ENCODE measurements at regions not wholly inside any gene's neighbourhood (a gene's known extent, or its start where the extent isn't known, plus 50 kb on each side); places are given as distances from the start of the nearest gene placed in this dataset.
"Not testable (repeated sequence)": the region's sequence is repeated elsewhere in the genome, so short reads cannot be mapped to it uniquely, and the experiment has no call there.

GRCh38 chr6:167690931-167691330 lies 135.8 kb upstream of the AFDN start:
- POLR2A ChIA-PET: no interaction called here

DNA sequence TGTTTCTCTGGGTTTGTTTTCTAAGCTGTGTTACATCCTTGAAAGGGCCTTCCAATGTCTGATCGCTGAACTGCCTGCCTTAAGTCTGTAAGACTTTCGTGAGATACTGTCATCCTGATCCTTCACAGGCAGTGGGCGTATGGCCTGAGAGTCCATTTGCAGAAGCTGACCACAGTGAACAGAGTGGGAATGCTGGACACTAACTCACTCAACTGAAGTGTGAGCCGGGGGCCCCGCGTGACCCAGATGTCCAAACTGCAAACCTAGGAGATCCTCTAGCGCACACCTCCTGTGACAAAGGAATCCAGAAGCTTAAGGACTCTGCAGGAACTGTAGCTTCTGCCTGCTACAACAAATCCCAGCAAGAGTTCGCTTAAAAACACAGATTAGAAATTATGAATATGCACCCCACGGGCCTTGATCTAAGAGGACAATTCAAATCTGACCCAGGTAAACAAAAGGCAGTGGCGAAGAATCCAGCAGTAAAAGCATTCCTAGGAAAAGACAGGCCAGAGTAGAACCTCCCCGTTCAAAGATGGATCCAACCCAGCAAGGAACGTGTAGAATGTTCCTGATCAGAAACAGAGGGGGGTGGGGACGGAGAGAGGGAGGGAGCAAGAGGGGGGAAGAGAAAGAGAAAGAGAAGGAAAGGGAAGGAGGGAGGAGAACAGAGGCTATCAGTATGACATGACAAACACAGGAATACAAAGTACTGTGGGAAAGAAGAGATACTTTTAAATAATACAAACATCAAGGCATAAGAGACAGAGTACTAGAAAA lies 135.0 kb upstream of the AFDN start:
- no peaks in the 10 kb centered on the region for H3K36me3 ChIP-seq (ENCODE audit: control insufficient read depth, insufficient read depth, low read length)
- no peak overlapping the region for H3K4me3 ChIP-seq (ENCODE audit: low read depth, low read length)
- Mint-ChIP-seq H3K4me1 (ENCODE audit: low read depth, unreplicated experiment) (no peaks in the 10 kb centered on the region), H3K27ac (ENCODE audit: unreplicated experiment) (no peak overlapping the region), H3K9me3 (ENCODE audit: unreplicated experiment) (peaks cover 11% of the 10 kb centered on the region), H3K27me3 (ENCODE audit: insufficient read depth, unreplicated experiment) (no peaks in the 10 kb centered on the region), H3K4me3 (ENCODE audit: unreplicated experiment) (no peak overlapping the region), H3K36me3 (ENCODE audit: insufficient read depth, unreplicated experiment) (no peaks in the 10 kb centered on the region)
- CTCF ChIA-PET: no interaction called here
- no peaks in the 10 kb centered on the region for H3K27me3 ChIP-seq (replicated peaks; ENCODE audit: control insufficient read depth, insufficient read depth, low read length)
- H3K4me1 ChIP-seq: no peaks in the 10 kb centered on the region
- intact Hi-C loops (cut with micrococcal nuclease; ENCODE audit: unreplicated experiment): no loop called here
- BruUV-seq (replicated peaks): no TSS peak
- TF ChIP-seq, protein P1, sequence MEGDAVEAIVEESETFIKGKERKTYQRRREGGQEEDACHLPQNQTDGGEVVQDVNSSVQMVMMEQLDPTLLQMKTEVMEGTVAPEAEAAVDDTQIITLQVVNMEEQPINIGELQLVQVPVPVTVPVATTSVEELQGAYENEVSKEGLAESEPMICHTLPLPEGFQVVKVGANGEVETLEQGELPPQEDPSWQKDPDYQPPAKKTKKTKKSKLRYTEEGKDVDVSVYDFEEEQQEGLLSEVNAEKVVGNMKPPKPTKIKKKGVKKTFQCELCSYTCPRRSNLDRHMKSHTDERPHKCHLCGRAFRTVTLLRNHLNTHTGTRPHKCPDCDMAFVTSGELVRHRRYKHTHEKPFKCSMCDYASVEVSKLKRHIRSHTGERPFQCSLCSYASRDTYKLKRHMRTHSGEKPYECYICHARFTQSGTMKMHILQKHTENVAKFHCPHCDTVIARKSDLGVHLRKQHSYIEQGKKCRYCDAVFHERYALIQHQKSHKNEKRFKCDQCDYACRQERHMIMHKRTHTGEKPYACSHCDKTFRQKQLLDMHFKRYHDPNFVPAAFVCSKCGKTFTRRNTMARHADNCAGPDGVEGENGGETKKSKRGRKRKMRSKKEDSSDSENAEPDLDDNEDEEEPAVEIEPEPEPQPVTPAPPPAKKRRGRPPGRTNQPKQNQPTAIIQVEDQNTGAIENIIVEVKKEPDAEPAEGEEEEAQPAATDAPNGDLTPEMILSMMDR (IDR thresholded peaks at IDR 0.05; ENCODE audit: insufficient read depth in 1 of 2, low read depth in 1 of 2, low read length in 1 of 2, severe bottlenecking in 1 of 2, unreplicated experiment in 1 of 2): no peak
- POLR2A ChIA-PET: no interaction called here
- DNase-seq: no peak
- H3K9me3 ChIP-seq: no peaks in the 10 kb centered on the region

More at GRCh38 chr6:167690931-167691330, 135.8 kb upstream of the AFDN start:
- Mint-ChIP-seq H3K4me1 (ENCODE audit: low read depth, unreplicated experiment) (no peaks in the 10 kb centered on the region), H3K27me3 (ENCODE audit: insufficient read depth, unreplicated experiment) (no peaks in the 10 kb centered on the region), H3K27ac (ENCODE audit: unreplicated experiment) (no peak overlapping the region), H3K4me3 (ENCODE audit: unreplicated experiment) (no peak overlapping the region), H3K9me3 (ENCODE audit: unreplicated experiment) (peaks cover 11% of the 10 kb centered on the region), H3K36me3 (ENCODE audit: insufficient read depth, unreplicated experiment) (no peaks in the 10 kb centered on the region)
- no peaks in the 10 kb centered on the region for H3K36me3 ChIP-seq (ENCODE audit: control insufficient read depth, insufficient read depth, low read length)
- TF ChIP-seq, protein P1 (IDR thresholded peaks at IDR 0.05; ENCODE audit: insufficient read depth in 1 of 2, low read depth in 1 of 2, low read length in 1 of 2, severe bottlenecking in 1 of 2, unreplicated experiment in 1 of 2): no peak
- DNase-seq: no peak
- H3K4me3 ChIP-seq (ENCODE audit: low read depth, low read length): no peak overlapping the region
- BruUV-seq (replicated peaks): no TSS peak
- no peaks in the 10 kb centered on the region for H3K4me1 ChIP-seq
- H3K9me3 ChIP-seq: no peaks in the 10 kb centered on the region
- intact Hi-C loops (cut with micrococcal nuclease; ENCODE audit: unreplicated experiment): no loop called here
- no peaks in the 10 kb centered on the region for H3K27me3 ChIP-seq (replicated peaks; ENCODE audit: control insufficient read depth, insufficient read depth, low read length)
- CTCF ChIA-PET: no interaction called here

DNA sequence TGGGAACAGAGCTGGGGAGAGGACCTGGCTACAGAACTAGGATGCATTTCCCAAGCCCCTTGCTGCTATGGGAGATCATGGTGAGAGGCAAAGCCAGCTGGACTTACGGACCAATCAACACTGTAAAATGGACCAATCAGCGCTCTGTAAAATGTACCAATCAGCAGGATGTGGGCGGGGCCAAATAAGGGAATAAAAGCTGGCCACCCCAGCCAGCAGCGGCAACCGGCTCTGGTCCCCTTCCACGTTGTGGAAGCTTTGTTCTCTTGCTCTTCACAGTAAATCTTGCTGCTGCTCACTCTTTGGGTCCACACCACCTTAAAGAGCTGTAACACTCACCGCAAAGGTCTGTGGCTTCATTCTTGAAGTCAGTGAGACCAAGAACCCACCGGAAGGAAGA lies 133.2 kb upstream of the AFDN start:
- H3K27me3 ChIP-seq (replicated peaks; ENCODE audit: control insufficient read depth, insufficient read depth, low read length); intact Hi-C loops (cut with micrococcal nuclease; ENCODE audit: unreplicated experiment); CTCF ChIA-PET: not testable (repeated sequence)

More for the DNA sequence above, 133.2 kb upstream of the AFDN start:
- H3K4me1 ChIP-seq; H3K4me3 Mint-ChIP-seq (ENCODE audit: unreplicated experiment); H3K9me3 ChIP-seq; H3K27me3 Mint-ChIP-seq (ENCODE audit: insufficient read depth, unreplicated experiment); H3K36me3 ChIP-seq (ENCODE audit: control insufficient read depth, insufficient read depth, low read length); H3K36me3 Mint-ChIP-seq (ENCODE audit: insufficient read depth, unreplicated experiment); H3K4me3 ChIP-seq (ENCODE audit: low read depth, low read length); DNase-seq; H3K27ac Mint-ChIP-seq (ENCODE audit: unreplicated experiment); BruUV-seq (replicated peaks); H3K4me1 Mint-ChIP-seq (ENCODE audit: low read depth, unreplicated experiment); POLR2A ChIA-PET: not testable (repeated sequence)
- peaks cover 11% of the 10 kb centered on the region for H3K9me3 Mint-ChIP-seq (ENCODE audit: unreplicated experiment)
